K562 (cell line): ENCODE measurements at regions not wholly inside any gene's neighbourhood (a gene's known extent, or its start where the extent isn't known, plus 50 kb on each side); places are given as distances from the start of the nearest gene placed in this dataset.

Experiments used
- ATAC-seq: fragments of 200-7000 bp; cut with Tn5 transposase; 3 replicates; pipeline ENCODE4 v1.9.1; 2020; ENCODE audit warnings: moderate library complexity
- BruUV-seq: library from RNA; stranded (reverse); fragments of 400-500 nt; replicated peaks from 2 replicates; lab custom pipeline; 2021; lab: Mats Ljungman, UMichigan
- CTCF ChIA-PET: fragments of 300-600 bp; formaldehyde crosslinking; extraction: SDS; loops from one replicate; lab custom pipeline; 2021; ENCODE audit warnings: low intra/inter-chr PET ratio; lab: Yijun Ruan, JAX
- POLR2A ChIA-PET: fragments of 300-600, 350-650 bp; sonication (Branson Sonifier 250); formaldehyde crosslinking; extraction: SDS; loops from one replicate; lab custom pipeline; 2021; ENCODE audit warnings: antibody characterized with exemption, inconsistent platforms; lab: Yijun Ruan, JAX
- DNase-seq, 4 experiments: peaks; one replicate each; pipeline versions ENCODE4 v3.0.0 to v3.0.0-alpha.2; 2011 to 2018; ENCODE audit warnings: low spot score in 3 of 4, mixed read lengths in 3 of 4; ENCODE audit errors: extremely low read depth in 1 of 4
- FAIRE-seq: peaks from 2 replicates; lab custom pipeline; 2011; peaks lifted over from hg19 to GRCh38; lab: Jason Lieb, UNC
- H2AFZ ChIP-seq: 2 replicates; pipeline ENCODE4 v1.6.0; 2011; ENCODE audit warnings: low read depth, low read length, control low read depth, inconsistent platforms
- H3K27ac ChIP-seq: fragments of 200-600 bp; 3 replicates; pipeline ENCODE4 v1.8.0; 2011; ENCODE audit warnings: low read depth, mild to moderate bottlenecking, control low read depth, inconsistent platforms, low read length, moderate library complexity, mixed read lengths; ENCODE audit errors: extremely low read depth
- H3K27me3 ChIP-seq, 2 experiments: fragments of 300-600 bp in 1 of 2; 2 replicates in 1 of 2; 3 replicates in 1 of 2; pipeline versions ENCODE4 v1.6.0 to v1.8.0; 2011; ENCODE audit warnings: inconsistent platforms in 2 of 2, low read length in 2 of 2, mild to moderate bottlenecking in 1 of 2, mixed read lengths in 1 of 2, moderate library complexity in 1 of 2; ENCODE audit not compliant: control insufficient read depth in 2 of 2, insufficient read depth in 2 of 2
- H3K36me3 ChIP-seq: fragments of 300-600 bp; 3 replicates; pipeline ENCODE4 v1.8.0; 2011; ENCODE audit warnings: mild to moderate bottlenecking, low read length, inconsistent platforms; ENCODE audit not compliant: control insufficient read depth, insufficient read depth
- H3K4me1 ChIP-seq, 2 experiments: fragments of 200-600 bp in 1 of 2; replicated peaks in 1 of 2; 2 replicates in 1 of 2; 3 replicates in 1 of 2; pipeline versions ENCODE4 v1.5.1 to v1.8.0; 2011; ENCODE audit warnings: inconsistent platforms in 2 of 2, low read length in 2 of 2, mild to moderate bottlenecking in 1 of 2, mixed read lengths in 1 of 2, moderate library complexity in 1 of 2; ENCODE audit not compliant: control insufficient read depth in 2 of 2, insufficient read depth in 2 of 2
- H3K4me2 ChIP-seq: 2 replicates; pipeline ENCODE4 v1.6.1; 2011; ENCODE audit warnings: low read length, control low read depth, inconsistent platforms, mixed read lengths; ENCODE audit not compliant: insufficient read depth
- H3K4me3 ChIP-seq: fragments of 200-600 bp; sonication (generic), shearing (Covaris generic); 2 replicates; pipeline ENCODE4 v1.5.1; 2016; ENCODE audit warnings: control low read depth, inconsistent platforms
- H3K79me2 ChIP-seq: fragments of 200-600 bp; 3 replicates; pipeline ENCODE4 v1.8.0; 2011; ENCODE audit warnings: low read length, inconsistent platforms; ENCODE audit not compliant: control insufficient read depth, insufficient read depth
- H3K9ac ChIP-seq, 2 experiments: 2 replicates each; pipeline versions ENCODE4 v1.6.0 to v1.6.1; 2011; ENCODE audit warnings: low read depth in 2 of 2, low read length in 2 of 2, control low read depth in 1 of 2, inconsistent platforms in 1 of 2, mild to moderate bottlenecking in 1 of 2, mixed read lengths in 1 of 2; ENCODE audit not compliant: insufficient read depth in 1 of 2
- H3K9me1 ChIP-seq: one replicate; pipeline ENCODE4 v1.6.0; 2011; ENCODE audit warnings: inconsistent platforms, mild to moderate bottlenecking, low read length, moderate library complexity; ENCODE audit not compliant: control insufficient read depth, insufficient read depth
- H3K9me3 ChIP-seq: replicated peaks from 2 replicates; pipeline ENCODE4 v1.5.1; 2011; ENCODE audit warnings: low read depth, low read length, inconsistent platforms; ENCODE audit not compliant: control insufficient read depth, insufficient read depth
- H4K20me1 ChIP-seq: replicated peaks from 2 replicates; pipeline ENCODE4 v1.6.1; 2011; ENCODE audit warnings: low read length, inconsistent platforms, mixed read lengths; ENCODE audit not compliant: control insufficient read depth, insufficient read depth
- CBX5 ChIP-seq: IDR thresholded peaks from 2 replicates; pipeline ENCODE4 v1.6.1; 2014; ENCODE audit warnings: low read depth, borderline replicate concordance
- CBX8 ChIP-seq: fragments of 200-600 bp; sonication (generic); IDR thresholded peaks from 2 replicates; pipeline ENCODE4 v1.6.1; 2012; ENCODE audit warnings: borderline replicate concordance, mixed run types, low read depth, mild to moderate bottlenecking, moderate library complexity, mixed read lengths, low read length, control low read depth, inconsistent platforms; ENCODE audit not compliant: poor library complexity, severe bottlenecking; ENCODE audit errors: extremely low read depth
- XRCC5 ChIP-seq: fragments of 200-400 bp; formaldehyde crosslinking; IDR thresholded peaks from 2 replicates; pipeline ENCODE4 v1.6.1; 2017; ENCODE audit warnings: low read depth, mild to moderate bottlenecking, low read length
- ZFP36 ChIP-seq: fragments of 150-350 bp; IDR thresholded peaks from 2 replicates; pipeline ENCODE4 v1.6.1; 2018; ENCODE audit warnings: low read length, low read depth; ENCODE audit not compliant: partially characterized antibody
- ZSCAN32 ChIP-seq: fragments of 450-650 bp; formaldehyde crosslinking; IDR thresholded peaks from 2 replicates; pipeline ENCODE4 v1.4.0; 2020; ENCODE audit warnings: mild to moderate bottlenecking, moderate library complexity
- WGBS: fragments of 100-300 bp; shearing (Covaris generic); methylation state at CpG from one replicate; pipeline ENCODE4 v1.1.6; 2016; ENCODE audit warnings: low coverage, mixed read lengths; ENCODE audit not compliant: insufficient coverage; ENCODE audit errors: missing lambda C conversion rate; 5-methylcytosine and 5-hydroxymethylcytosine counted together
- in situ Hi-C: fragments of 300-500 bp; cut with MboI; formaldehyde crosslinking; loops from 4 replicates; pipeline ENCODE4 v1.15.0; 2018; ENCODE audit warnings: inconsistent platforms, mixed read lengths
- intact Hi-C: fragments of 100-400 bp; cut with micrococcal nuclease; formaldehyde crosslinking; loops from 2 replicates; pipeline ENCODE4 v1.14.2; 2022
- TF ChIP-seq, protein P1 (sequence below): fragments of 250-450 bp; sonication (Bioruptor Pico); IDR thresholded peaks from 2 replicates; pipeline ENCODE4 v1.5.0; 2020; ENCODE audit warnings: mild to moderate bottlenecking
- TF ChIP-seq, protein P2 (sequence below): IDR thresholded peaks from 2 replicates; pipeline ENCODE4 v1.6.1; 2011; ENCODE audit not compliant: insufficient read length; ENCODE audit errors: extremely low read depth
- TF ChIP-seq, protein P3 (sequence below): fragments of 450-650 bp; IDR thresholded peaks from 2 replicates; pipeline ENCODE4 v1.6.1; 2018; ENCODE audit warnings: mild to moderate bottlenecking, low read depth; ENCODE audit not compliant: partially characterized antibody

DNA sequence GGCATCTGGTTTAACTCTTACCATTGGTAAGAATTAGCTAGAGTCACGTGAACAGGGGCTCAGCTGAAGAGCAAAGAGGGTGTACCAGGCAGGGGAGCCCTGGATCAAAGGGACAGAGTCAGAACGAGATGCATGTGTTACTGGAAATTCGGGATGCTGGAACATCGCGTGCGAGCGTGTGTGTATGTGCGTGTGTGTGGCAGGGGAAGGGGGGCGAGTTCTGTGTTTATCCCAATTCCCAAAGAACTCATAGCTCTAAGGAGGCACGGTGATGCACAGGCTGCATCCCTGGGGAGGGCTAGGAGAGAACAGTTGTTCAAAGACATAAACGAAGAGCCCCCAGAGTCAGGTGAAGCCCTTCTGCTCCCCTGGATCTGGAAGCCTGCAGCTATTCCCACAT is 353.3 kb downstream of the GADD45G start:
- in situ Hi-C loops, result no loop called here
- no peak overlapping the region for H3K4me2 ChIP-seq
- intact Hi-C loops, result no loop called here
- no peak for FAIRE-seq
- H3K9me1 ChIP-seq, result no peaks in the 10 kb centered on the region
- ChIA-PET CTCF (no interaction called here), POLR2A (interaction anchor here (1.1 kb wide), 1 partner anchor 45 kb away, joined by 3 read pairs; no protein-coding TSS in a partner anchor)
- no peak overlapping the region for H3K4me3 ChIP-seq
- peak; percentile 36 for TF ChIP-seq ZFP36
- no peak for TF ChIP-seq ZSCAN32
- no peak overlapping the region for H2AFZ ChIP-seq
- WGBS, result 0% methylated on average over 9 of the region's 11 CpGs
- no TSS peak for BruUV-seq
- ATAC-seq, result no peak
- H3K4me1 ChIP-seq, result no peaks in the 10 kb centered on the region; a peak in 1 of 5 replicates
- H3K9me3 ChIP-seq, result no peaks in the 10 kb centered on the region
- no peak overlapping the region for H3K27ac ChIP-seq
- H3K79me2 ChIP-seq, result no peaks in the 10 kb centered on the region
- no peaks in the 10 kb centered on the region for H3K36me3 ChIP-seq
- H3K27me3 ChIP-seq, result 0 out of 5 replicates have a peak, but pooled peaks cover 0 to 2% of the 10 kb centered on the region in 2 experiments
- no peaks in the 10 kb centered on the region for H4K20me1 ChIP-seq
- DNase-seq, result no peak
- no peak overlapping the region for H3K9ac ChIP-seq

DNA sequence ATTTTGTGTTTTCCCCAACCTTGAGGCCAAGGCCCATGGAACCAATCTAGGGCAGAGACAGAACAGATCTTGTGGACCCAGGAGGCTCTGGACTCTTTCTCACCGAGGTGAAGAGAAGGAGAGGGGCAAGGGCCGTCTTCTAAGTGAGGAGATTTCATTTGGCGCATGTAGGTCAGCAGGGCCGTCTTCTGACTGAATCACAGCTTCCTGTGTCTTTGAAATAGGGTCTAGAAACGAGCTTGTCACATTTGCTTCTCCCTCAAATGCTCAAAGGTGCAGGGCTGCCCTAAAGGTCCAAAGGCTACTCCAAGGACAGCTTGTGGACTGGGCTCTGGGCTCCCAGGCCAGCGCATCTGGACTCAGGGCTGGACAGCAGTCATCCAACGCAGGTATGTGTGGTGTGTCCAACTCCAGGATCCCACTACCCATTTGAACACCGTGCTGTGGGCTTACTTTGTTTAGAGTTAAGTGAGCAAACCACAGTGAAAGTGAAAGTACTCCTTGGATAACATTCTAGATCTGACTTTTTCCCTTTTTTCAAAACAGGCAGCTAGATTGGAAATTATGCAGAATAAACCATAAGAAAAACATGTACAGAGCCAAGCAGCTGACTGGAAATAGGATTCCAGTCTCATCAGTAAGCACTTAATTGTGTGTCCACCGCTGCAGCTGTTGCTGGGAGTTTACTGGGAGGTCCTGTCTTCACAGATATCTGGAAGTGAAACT is 357.0 kb downstream of the GADD45G start:
- H3K4me1 ChIP-seq, result no peaks in the 10 kb centered on the region
- intact Hi-C loops, result no loop called here
- no peaks in the 10 kb centered on the region for H3K9me1 ChIP-seq
- H3K27me3 ChIP-seq, result 0 out of 5 replicates have a peak, but pooled peaks cover 0 to 5% of the 10 kb centered on the region in 2 experiments
- no peaks in the 10 kb centered on the region for H3K36me3 ChIP-seq
- TF ChIP-seq, protein P1, sequence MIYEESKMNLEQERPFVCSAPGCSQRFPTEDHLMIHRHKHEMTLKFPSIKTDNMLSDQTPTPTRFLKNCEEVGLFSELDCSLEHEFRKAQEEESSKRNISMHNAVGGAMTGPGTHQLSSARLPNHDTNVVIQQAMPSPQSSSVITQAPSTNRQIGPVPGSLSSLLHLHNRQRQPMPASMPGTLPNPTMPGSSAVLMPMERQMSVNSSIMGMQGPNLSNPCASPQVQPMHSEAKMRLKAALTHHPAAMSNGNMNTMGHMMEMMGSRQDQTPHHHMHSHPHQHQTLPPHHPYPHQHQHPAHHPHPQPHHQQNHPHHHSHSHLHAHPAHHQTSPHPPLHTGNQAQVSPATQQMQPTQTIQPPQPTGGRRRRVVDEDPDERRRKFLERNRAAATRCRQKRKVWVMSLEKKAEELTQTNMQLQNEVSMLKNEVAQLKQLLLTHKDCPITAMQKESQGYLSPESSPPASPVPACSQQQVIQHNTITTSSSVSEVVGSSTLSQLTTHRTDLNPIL (CRISPR knock-in tag), result no peak
- TF ChIP-seq CBX8 (no peak), XRCC5 (no peak), CBX5 (no peak)
- TF ChIP-seq, protein P2, sequence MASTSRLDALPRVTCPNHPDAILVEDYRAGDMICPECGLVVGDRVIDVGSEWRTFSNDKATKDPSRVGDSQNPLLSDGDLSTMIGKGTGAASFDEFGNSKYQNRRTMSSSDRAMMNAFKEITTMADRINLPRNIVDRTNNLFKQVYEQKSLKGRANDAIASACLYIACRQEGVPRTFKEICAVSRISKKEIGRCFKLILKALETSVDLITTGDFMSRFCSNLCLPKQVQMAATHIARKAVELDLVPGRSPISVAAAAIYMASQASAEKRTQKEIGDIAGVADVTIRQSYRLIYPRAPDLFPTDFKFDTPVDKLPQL, result no peak
- TF ChIP-seq, protein P3, sequence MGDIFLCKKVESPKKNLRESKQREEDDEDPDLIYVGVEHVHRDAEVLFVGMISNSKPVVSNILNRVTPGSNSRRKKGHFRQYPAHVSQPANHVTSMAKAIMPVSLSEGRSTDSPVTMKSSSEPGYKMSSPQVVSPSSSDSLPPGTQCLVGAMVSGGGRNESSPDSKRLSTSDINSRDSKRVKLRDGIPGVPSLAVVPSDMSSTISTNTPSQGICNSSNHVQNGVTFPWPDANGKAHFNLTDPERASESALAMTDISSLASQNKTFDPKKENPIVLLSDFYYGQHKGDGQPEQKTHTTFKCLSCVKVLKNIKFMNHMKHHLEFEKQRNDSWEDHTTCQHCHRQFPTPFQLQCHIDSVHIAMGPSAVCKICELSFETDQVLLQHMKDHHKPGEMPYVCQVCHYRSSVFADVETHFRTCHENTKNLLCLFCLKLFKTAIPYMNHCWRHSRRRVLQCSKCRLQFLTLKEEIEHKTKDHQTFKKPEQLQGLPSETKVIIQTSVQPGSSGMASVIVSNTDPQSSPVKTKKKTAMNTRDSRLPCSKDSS, result no peak
- TF ChIP-seq, all 486 proteins: peak for 0
- FAIRE-seq (no peak), ATAC-seq (no peak), DNase-seq (no peak)
- WGBS, result 0% methylated on average over 8 of the region's 9 CpGs
- Histone ChIP-seq H3K4me3 (no peak overlapping the region), H3K9ac (no peak overlapping the region), H4K20me1 (no peaks in the 10 kb centered on the region), H3K4me2 (no peak overlapping the region), H3K27ac (no peak overlapping the region), H2AFZ (no peak overlapping the region), H3K9me3 (no peaks in the 10 kb centered on the region), H3K79me2 (no peaks in the 10 kb centered on the region)
- in situ Hi-C loops, result no loop called here
- no TSS peak for BruUV-seq
- CTCF ChIA-PET, result no interaction called here
- POLR2A ChIA-PET, result no interaction called here
